CD8-positive, alpha-beta memory T cell (primary cell): ENCODE measurements at regions not wholly inside any gene's neighbourhood (a gene's known extent, or its start where the extent isn't known, plus 50 kb on each side); places are given as distances from the start of the nearest gene placed in this dataset.

ENCODE experiments used
- CTCF ChIA-PET: fragments of 350-600 bp; sonication (Branson Sonifier 250); formaldehyde crosslinking; loops from one replicate; lab custom pipeline; 2021; ENCODE audit warnings: antibody characterized with exemption; lab: Charles Lee
- POLR2A ChIA-PET: fragments of 350-600 bp; sonication (Branson Sonifier 250); formaldehyde crosslinking; loops from one replicate; lab custom pipeline; 2021; ENCODE audit warnings: antibody characterized with exemption; lab: Charles Lee
- DNase-seq, 5 donors: peaks; one replicate each; pipeline versions ENCODE4 v3.0.0 to v3.0.0-alpha.2; 2020 to 2022; ENCODE audit warnings: mixed read lengths in 1 of 5
- H3K27ac ChIP-seq: one replicate; pipeline ENCODE4 v1.7.0; 2013; ENCODE audit warnings: low read depth, mild to moderate bottlenecking, low read length, moderate library complexity
- H3K27me3 ChIP-seq: 2 replicates; pipeline ENCODE4 v1.7.0; 2013; ENCODE audit warnings: low read length, mild to moderate bottlenecking; ENCODE audit not compliant: insufficient read depth, poor library complexity, severe bottlenecking
- H3K36me3 ChIP-seq: 2 replicates; pipeline ENCODE4 v1.7.0; 2013; ENCODE audit warnings: mild to moderate bottlenecking, low read length, moderate library complexity; ENCODE audit not compliant: insufficient read depth
- H3K4me1 ChIP-seq: 2 replicates; pipeline ENCODE4 v1.7.0; 2013; ENCODE audit warnings: mild to moderate bottlenecking, low read length, moderate library complexity; ENCODE audit not compliant: insufficient read depth
- H3K4me3 ChIP-seq: 2 replicates; pipeline ENCODE4 v1.7.0; 2013; ENCODE audit warnings: mild to moderate bottlenecking, low read length
- H3K9me3 ChIP-seq: 2 replicates; pipeline ENCODE4 v1.7.0; 2013; ENCODE audit warnings: mild to moderate bottlenecking, low read length
- H3K27ac Mint-ChIP-seq, 8 donors: one replicate each; pipeline ENCODE4 v1.8.0; 2020 to 2021; ENCODE audit warnings: mixed read lengths in 8 of 8, mild to moderate bottlenecking in 6 of 8, inconsistent platforms in 3 of 8, moderate library complexity in 3 of 8
- H3K27me3 Mint-ChIP-seq, 2 donors: one replicate each; pipeline ENCODE4 v1.8.0; 2020 to 2021; ENCODE audit warnings: mixed read lengths in 2 of 2, mild to moderate bottlenecking in 1 of 2, moderate library complexity in 1 of 2
- H3K36me3 Mint-ChIP-seq, 3 donors: one replicate each; pipeline ENCODE4 v1.8.0; 2020 to 2021; ENCODE audit warnings: mixed read lengths in 3 of 3, inconsistent platforms in 1 of 3, mild to moderate bottlenecking in 1 of 3
- H3K4me1 Mint-ChIP-seq, 3 donors: one replicate each; pipeline ENCODE4 v1.8.0; 2020 to 2021; ENCODE audit warnings: mixed read lengths in 3 of 3, inconsistent platforms in 1 of 3, mild to moderate bottlenecking in 1 of 3
- H3K4me3 Mint-ChIP-seq, 7 donors: one replicate each; pipeline ENCODE4 v1.8.0; 2020 to 2021; ENCODE audit warnings: mixed read lengths in 7 of 7, mild to moderate bottlenecking in 6 of 7, moderate library complexity in 4 of 7, inconsistent platforms in 2 of 7
- H3K9me3 Mint-ChIP-seq, 5 donors: one replicate each; pipeline ENCODE4 v1.8.0; 2020 to 2022; ENCODE audit warnings: mixed read lengths in 5 of 5, mild to moderate bottlenecking in 3 of 5, moderate library complexity in 2 of 5, inconsistent platforms in 1 of 5

GRCh38 chr2:17282245-17282644 lies 236.0 kb downstream of the RAD51AP2 start:
- Mint-ChIP-seq H3K9me3 (peaks cover 0 to 8% (median 7%) of the 10 kb centered on the region in 5 donors), H3K27ac (no peak overlapping the region), H3K27me3 (peaks cover 0 to 4% of the 10 kb centered on the region in 2 donors), H3K4me1 (no peaks in the 10 kb centered on the region), H3K4me3 (no peak overlapping the region), H3K36me3 (no peaks in the 10 kb centered on the region)
- Histone ChIP-seq H3K27ac (no peak overlapping the region), H3K27me3 (no peaks in the 10 kb centered on the region), H3K36me3 (no peaks in the 10 kb centered on the region), H3K4me3 (no peak overlapping the region), H3K9me3 (no peaks in the 10 kb centered on the region), H3K4me1 (no peaks in the 10 kb centered on the region)
- CTCF ChIA-PET: no interaction called here
- POLR2A ChIA-PET: no interaction called here
- DNase-seq: no peak

DNA sequence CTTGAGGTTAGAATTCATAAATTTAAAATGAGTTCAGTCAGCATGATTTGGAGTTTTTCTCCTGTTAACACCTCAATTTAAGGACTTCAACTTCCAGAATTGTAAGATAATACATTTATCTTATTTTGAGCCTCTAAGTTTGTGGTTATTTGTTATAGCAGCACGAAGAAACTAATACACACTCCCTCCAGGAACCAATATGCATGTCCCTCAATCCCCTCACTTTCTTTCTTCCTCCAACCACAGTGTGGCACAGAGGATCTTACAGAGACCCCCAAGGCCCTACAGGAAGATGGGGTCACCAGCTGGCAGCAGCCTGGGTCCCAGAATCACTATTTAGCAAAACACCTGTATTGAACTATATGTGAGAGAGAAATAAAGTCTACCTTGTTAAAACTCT lies 242.0 kb downstream of the RAD51AP2 start:
- H3K4me1 Mint-ChIP-seq: no peaks in the 10 kb centered on the region
- Histone ChIP-seq H3K4me3 (no peak overlapping the region), H3K27me3 (no peaks in the 10 kb centered on the region), H3K36me3 (no peaks in the 10 kb centered on the region), H3K4me1 (no peaks in the 10 kb centered on the region), H3K27ac (no peak overlapping the region), H3K9me3 (no peaks in the 10 kb centered on the region)
- H3K27ac Mint-ChIP-seq: no peak overlapping the region
- no peaks in the 10 kb centered on the region for H3K36me3 Mint-ChIP-seq
- H3K9me3 Mint-ChIP-seq: peaks cover 5 to 14% (median 12%) of the 10 kb centered on the region in 5 donors
- CTCF ChIA-PET: no interaction called here
- DNase-seq: no peak
- H3K4me3 Mint-ChIP-seq: no peak overlapping the region
- H3K27me3 Mint-ChIP-seq: peaks cover 0 to 3% of the 10 kb centered on the region in 2 donors
- POLR2A ChIA-PET: no interaction called here

DNA sequence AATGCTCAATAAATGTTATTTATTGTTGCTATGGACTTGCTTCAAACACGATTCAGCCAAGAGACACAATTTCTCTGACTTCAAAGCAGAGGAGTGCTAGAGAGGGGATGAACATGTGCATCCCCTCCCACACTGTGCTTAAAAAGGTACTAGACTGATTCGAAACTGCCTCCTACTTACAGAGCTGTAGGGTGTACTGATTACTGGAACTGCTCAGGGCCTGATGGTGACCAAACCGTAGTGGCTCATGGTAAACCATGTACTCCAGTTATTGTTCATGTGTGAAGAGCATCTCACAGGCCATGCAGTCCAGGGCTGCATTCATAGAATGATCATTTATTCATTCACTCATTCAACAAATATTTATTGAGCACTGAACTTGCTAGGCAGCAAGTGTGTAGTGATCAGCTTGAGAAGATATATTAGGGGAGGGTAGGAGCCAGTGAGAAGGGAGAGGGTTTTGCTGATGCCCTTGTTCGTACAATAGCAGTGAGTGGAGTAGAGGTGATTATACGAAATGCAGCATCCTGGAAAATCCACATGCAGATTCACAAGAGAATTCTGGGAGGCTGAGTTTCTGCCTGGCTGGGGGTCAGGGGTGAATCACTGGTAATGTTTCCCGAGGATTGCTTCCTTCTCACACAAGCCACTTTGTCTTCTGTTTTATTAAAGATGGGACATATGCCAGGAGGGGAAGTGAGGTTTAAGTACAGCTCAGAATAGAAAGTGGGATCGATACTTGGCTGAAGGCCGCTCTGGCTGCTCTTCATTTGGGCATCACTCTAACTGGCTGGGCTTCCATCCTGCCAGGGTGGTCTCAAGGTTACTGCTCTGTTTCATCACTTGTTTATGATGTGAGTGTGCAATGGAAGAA lies 245.4 kb downstream of the RAD51AP2 start:
- ChIA-PET CTCF (no interaction called here), POLR2A (no interaction called here)
- Mint-ChIP-seq H3K4me1 (no peaks in the 10 kb centered on the region), H3K27me3 (no peaks in the 10 kb centered on the region), H3K27ac (no peak overlapping the region), H3K36me3 (no peaks in the 10 kb centered on the region), H3K9me3 (peaks cover 3 to 13% (median 8%) of the 10 kb centered on the region in 5 donors), H3K4me3 (no peak overlapping the region)
- no peaks in the 10 kb centered on the region for H3K36me3 ChIP-seq
- no peak overlapping the region for H3K4me3 ChIP-seq
- H3K27ac ChIP-seq: no peak overlapping the region
- H3K4me1 ChIP-seq: no peaks in the 10 kb centered on the region
- no peaks in the 10 kb centered on the region for H3K27me3 ChIP-seq
- DNase-seq: no peak
- H3K9me3 ChIP-seq: no peaks in the 10 kb centered on the region

- no peak overlapping the region for H3K27ac Mint-ChIP-seq
- no peaks in the 10 kb centered on the region for H3K9me3 ChIP-seq
- no peak overlapping the region for H3K27ac ChIP-seq
- H3K4me3 ChIP-seq: no peak overlapping the region
- no peak overlapping the region for H3K4me3 Mint-ChIP-seq
- H3K27me3 ChIP-seq: no peaks in the 10 kb centered on the region
- no peaks in the 10 kb centered on the region for H3K4me1 ChIP-seq
- peaks cover 3 to 13% (median 8%) of the 10 kb centered on the region in 5 donors for H3K9me3 Mint-ChIP-seq
- POLR2A ChIA-PET: no interaction called here
- no peaks in the 10 kb centered on the region for H3K27me3 Mint-ChIP-seq
- H3K36me3 Mint-ChIP-seq: no peaks in the 10 kb centered on the region
- no peaks in the 10 kb centered on the region for H3K36me3 ChIP-seq
- no peak for DNase-seq
- no peaks in the 10 kb centered on the region for H3K4me1 Mint-ChIP-seq
- CTCF ChIA-PET: no interaction called here
These were observed 246.1 kb downstream of the RAD51AP2 start for GRCh38 chr2:17272170-17272569.

DNA sequence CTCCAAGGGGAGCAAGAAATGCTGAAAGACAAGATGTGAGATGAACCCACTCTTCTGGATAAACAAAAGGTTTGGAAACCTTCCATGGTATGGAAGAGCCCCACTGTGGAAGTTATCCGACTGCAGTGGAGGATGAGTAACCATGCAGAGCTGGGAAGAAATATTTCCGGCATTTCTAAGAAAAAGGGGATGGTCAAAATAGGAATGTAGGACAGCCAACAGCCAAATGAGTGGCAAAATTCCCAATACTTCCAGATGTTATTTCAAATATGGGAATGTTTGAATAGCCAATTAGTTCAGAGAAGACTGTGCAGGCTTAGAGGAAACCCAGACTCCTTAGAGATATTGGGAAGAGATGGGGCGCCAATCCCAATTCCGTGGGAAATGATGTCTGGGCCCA lies 246.8 kb downstream of the RAD51AP2 start:
- Histone ChIP-seq H3K4me1 (no peaks in the 10 kb centered on the region), H3K9me3 (no peaks in the 10 kb centered on the region), H3K36me3 (no peaks in the 10 kb centered on the region), H3K27ac (no peak overlapping the region), H3K4me3 (no peak overlapping the region), H3K27me3 (no peaks in the 10 kb centered on the region)
- CTCF ChIA-PET: no interaction called here
- no peaks in the 10 kb centered on the region for H3K4me1 Mint-ChIP-seq
- H3K27me3 Mint-ChIP-seq: no peaks in the 10 kb centered on the region
- POLR2A ChIA-PET: no interaction called here
- H3K27ac Mint-ChIP-seq: no peak overlapping the region
- H3K4me3 Mint-ChIP-seq: no peak overlapping the region
- no peak for DNase-seq
- H3K9me3 Mint-ChIP-seq: peaks cover 3 to 11% (median 4%) of the 10 kb centered on the region in 5 donors
- H3K36me3 Mint-ChIP-seq: no peaks in the 10 kb centered on the region

DNA sequence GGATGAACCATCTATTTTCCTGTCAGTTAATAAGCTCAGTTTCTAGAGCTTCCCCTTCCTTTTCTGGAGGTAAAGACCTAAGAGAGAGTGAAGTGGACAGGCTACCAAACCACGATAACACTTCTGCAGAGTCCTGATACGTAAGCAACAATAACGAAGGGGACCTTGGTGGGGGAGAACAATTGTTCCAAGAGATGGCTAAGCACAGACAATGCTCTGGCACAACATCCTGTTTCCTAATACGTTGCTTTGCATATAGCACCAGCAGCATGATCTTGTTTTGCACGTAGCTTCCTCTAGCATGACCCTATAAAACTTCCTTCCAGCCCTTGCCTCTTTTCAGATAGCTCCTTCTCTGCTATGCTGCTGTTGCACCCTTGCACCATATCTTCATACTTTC lies 247.3 kb downstream of the RAD51AP2 start:
- POLR2A ChIA-PET: no interaction called here
- H3K4me1 ChIP-seq: no peaks in the 10 kb centered on the region
- H3K9me3 ChIP-seq: no peaks in the 10 kb centered on the region
- CTCF ChIA-PET: no interaction called here
- Mint-ChIP-seq H3K4me1 (no peaks in the 10 kb centered on the region), H3K9me3 (peaks cover 2 to 11% (median 3%) of the 10 kb centered on the region in 5 donors), H3K36me3 (no peaks in the 10 kb centered on the region), H3K4me3 (no peak overlapping the region), H3K27ac (no peak overlapping the region), H3K27me3 (no peaks in the 10 kb centered on the region)
- no peak for DNase-seq
- no peak overlapping the region for H3K4me3 ChIP-seq
- H3K36me3 ChIP-seq: no peaks in the 10 kb centered on the region
- no peak overlapping the region for H3K27ac ChIP-seq
- no peaks in the 10 kb centered on the region for H3K27me3 ChIP-seq

GRCh38 chr2:17263570-17263968 lies 254.7 kb downstream of the RAD51AP2 start:
- Histone ChIP-seq H3K4me1 (no peaks in the 10 kb centered on the region), H3K36me3 (no peaks in the 10 kb centered on the region), H3K9me3 (no peaks in the 10 kb centered on the region), H3K27me3 (no peaks in the 10 kb centered on the region), H3K4me3 (no peak overlapping the region), H3K27ac (no peak overlapping the region)
- H3K4me1 Mint-ChIP-seq: no peaks in the 10 kb centered on the region
- POLR2A ChIA-PET: no interaction called here
- H3K4me3 Mint-ChIP-seq: no peak overlapping the region
- peaks cover 0 to 10% (median 3%) of the 10 kb centered on the region in 5 donors for H3K9me3 Mint-ChIP-seq
- CTCF ChIA-PET: no interaction called here
- DNase-seq: no peak
- H3K27me3 Mint-ChIP-seq: peaks cover 0 to 3% of the 10 kb centered on the region in 2 donors
- H3K27ac Mint-ChIP-seq: no peak overlapping the region
- H3K36me3 Mint-ChIP-seq: no peaks in the 10 kb centered on the region

GRCh38 chr2:17262854-17263569 lies 255.2 kb downstream of the RAD51AP2 start:
- H3K27ac Mint-ChIP-seq: no peak overlapping the region
- no peak overlapping the region for H3K4me3 Mint-ChIP-seq
- H3K36me3 ChIP-seq: no peaks in the 10 kb centered on the region
- H3K27ac ChIP-seq: no peak overlapping the region
- no peaks in the 10 kb centered on the region for H3K27me3 ChIP-seq
- H3K4me1 Mint-ChIP-seq: no peaks in the 10 kb centered on the region
- ChIA-PET CTCF (no interaction called here), POLR2A (no interaction called here)
- H3K9me3 ChIP-seq: no peaks in the 10 kb centered on the region
- peaks cover 0 to 10% (median 3%) of the 10 kb centered on the region in 5 donors for H3K9me3 Mint-ChIP-seq
- peaks cover 0 to 3% of the 10 kb centered on the region in 2 donors for H3K27me3 Mint-ChIP-seq
- H3K4me3 ChIP-seq: no peak overlapping the region
- H3K4me1 ChIP-seq: no peaks in the 10 kb centered on the region
- no peak for DNase-seq
- no peaks in the 10 kb centered on the region for H3K36me3 Mint-ChIP-seq
